IMR-90 (cell line): ENCODE measurements at regions not wholly inside any gene's neighbourhood (a gene's known extent, or its start where the extent isn't known, plus 50 kb on each side); places are given as distances from the start of the nearest gene placed in this dataset.
A peak's percentile ranks its signal among the peaks of the same experiment; 100 is the strongest.

Source experiments
- ATAC-seq: fragments of 200-7000 bp; cut with Tn5 transposase; 2 replicates; pipeline ENCODE4 v1.9.1; 2020; ENCODE audit warnings: low read depth, mild to moderate bottlenecking, moderate library complexity
- BruUV-seq: library from RNA; stranded (reverse); fragments of 400-500 nt; replicated peaks from 2 replicates; lab custom pipeline; 2021; lab: Mats Ljungman, UMichigan
- CTCF ChIA-PET: fragments of 300-600 bp; formaldehyde crosslinking; extraction: SDS; loops from one replicate; lab custom pipeline; 2021; ENCODE audit warnings: antibody characterized with exemption; lab: Yijun Ruan, JAX
- POLR2A ChIA-PET: fragments of 300-600 bp; sonication (Branson Sonifier 250); formaldehyde crosslinking; loops from one replicate; lab custom pipeline; 2022; ENCODE audit warnings: antibody characterized with exemption; ENCODE audit not compliant: unreplicated experiment; lab: Charles Lee
- DNase-seq: peaks from one replicate; pipeline ENCODE4 v3.0.0; 2013
- H2AFZ ChIP-seq: replicated peaks from 2 replicates; pipeline ENCODE3; 2013; ENCODE audit warnings: low read length, mild to moderate bottlenecking; ENCODE audit not compliant: poor library complexity
- H2AK5ac ChIP-seq: 2 replicates; pipeline ENCODE4 v1.6.1; 2013; ENCODE audit warnings: low read depth, low read length, inconsistent platforms
- H2AK9ac ChIP-seq: replicated peaks from 2 replicates; pipeline ENCODE3; 2013; ENCODE audit warnings: mild to moderate bottlenecking, low read depth, low read length, moderate library complexity; ENCODE audit not compliant: poor library complexity
- H2BK120ac ChIP-seq: 2 replicates; pipeline ENCODE4 v1.6.1; 2013; ENCODE audit warnings: low read depth, low read length, inconsistent platforms
- H2BK15ac ChIP-seq: 3 replicates; pipeline ENCODE4 v1.6.1; 2013; ENCODE audit warnings: low read depth, low read length, inconsistent platforms
- H2BK20ac ChIP-seq: 2 replicates; pipeline ENCODE4 v1.6.1; 2013; ENCODE audit warnings: low read depth, mild to moderate bottlenecking, inconsistent platforms, low read length, moderate library complexity
- H2BK5ac ChIP-seq: 2 replicates; pipeline ENCODE4 v1.6.1; 2013; ENCODE audit warnings: mild to moderate bottlenecking, low read depth, low read length, inconsistent platforms; ENCODE audit not compliant: poor library complexity, severe bottlenecking
- H3K14ac ChIP-seq: replicated peaks from 2 replicates; pipeline ENCODE4 v1.6.1; 2013; ENCODE audit warnings: low read depth, low read length, inconsistent platforms
- H3K18ac ChIP-seq: 2 replicates; pipeline ENCODE4 v1.6.1; 2013; ENCODE audit warnings: low read depth, low read length, control low read depth
- H3K23ac ChIP-seq: 2 replicates; pipeline ENCODE4 v1.6.1; 2013; ENCODE audit warnings: low read depth, low read length, inconsistent platforms
- H3K27ac ChIP-seq: 2 replicates; pipeline ENCODE4 v1.5.1; 2013; ENCODE audit warnings: mild to moderate bottlenecking, control low read depth, low read length; ENCODE audit not compliant: insufficient read depth
- H3K27me3 ChIP-seq: 2 replicates; pipeline ENCODE4 v1.6.1; 2013; ENCODE audit warnings: low read length; ENCODE audit not compliant: control insufficient read depth, insufficient read depth
- H3K36me3 ChIP-seq: 2 replicates; pipeline ENCODE4 v1.6.1; 2013; ENCODE audit warnings: low read length, mixed read lengths; ENCODE audit not compliant: control insufficient read depth, insufficient read depth
- H3K4ac ChIP-seq: 2 replicates; pipeline ENCODE4 v1.6.1; 2013; ENCODE audit warnings: low read depth, low read length, inconsistent platforms
- H3K4me1 ChIP-seq: 2 replicates; pipeline ENCODE4 v1.6.1; 2013; ENCODE audit warnings: low read length, mixed read lengths; ENCODE audit not compliant: control insufficient read depth, insufficient read depth
- H3K4me2 ChIP-seq: 2 replicates; pipeline ENCODE4 v1.6.1; 2013; ENCODE audit warnings: low read depth, mild to moderate bottlenecking, control low read depth, low read length, moderate library complexity
- H3K4me3 ChIP-seq: 2 replicates; pipeline ENCODE4 v1.5.1; 2013; ENCODE audit warnings: low read depth, mild to moderate bottlenecking, control low read depth, low read length, moderate library complexity; ENCODE audit not compliant: insufficient read depth
- H3K56ac ChIP-seq: 2 replicates; pipeline ENCODE4 v1.6.1; 2013; ENCODE audit warnings: low read length, inconsistent platforms; ENCODE audit not compliant: insufficient read depth; ENCODE audit errors: extremely low read depth
- H3K79me1 ChIP-seq, 2 experiments: 2 replicates each; pipeline ENCODE4 v1.6.1; 2013; ENCODE audit warnings: low read length in 2 of 2, inconsistent platforms in 1 of 2, low read depth in 1 of 2
- H3K9ac ChIP-seq: 2 replicates; pipeline ENCODE4 v1.6.1; 2013; ENCODE audit warnings: low read depth, low read length, control low read depth
- H3K9me1 ChIP-seq: 2 replicates; pipeline ENCODE4 v1.6.1; 2013; ENCODE audit warnings: low read length, inconsistent platforms; ENCODE audit not compliant: insufficient read depth
- H3K9me3 ChIP-seq: 2 replicates; pipeline ENCODE4 v1.6.1; 2013; ENCODE audit warnings: low read length; ENCODE audit not compliant: control insufficient read depth, insufficient read depth
- H4K20me1 ChIP-seq: 2 replicates; pipeline ENCODE4 v1.6.1; 2013; ENCODE audit warnings: low read length, inconsistent platforms; ENCODE audit not compliant: insufficient read depth
- H4K5ac ChIP-seq: 2 replicates; pipeline ENCODE4 v1.6.1; 2013; ENCODE audit warnings: mild to moderate bottlenecking, low read depth, low read length, control low read depth
- H4K8ac ChIP-seq, 2 experiments: 2 replicates each; pipeline ENCODE4 v1.6.1; 2013; ENCODE audit warnings: low read depth in 2 of 2, low read length in 2 of 2, control low read depth in 1 of 2, inconsistent platforms in 1 of 2
- H4K91ac ChIP-seq: 2 replicates; pipeline ENCODE4 v1.6.1; 2013; ENCODE audit warnings: low read depth, low read length, inconsistent platforms; ENCODE audit not compliant: insufficient read depth
- MAFK ChIP-seq: IDR thresholded peaks from 2 replicates; pipeline ENCODE4 v1.6.1; 2012; ENCODE audit warnings: low read depth, low read length, improper control_type of control experiment
- NFE2L2 ChIP-seq: fragments of 150-350 bp; IDR thresholded peaks from 2 replicates; pipeline ENCODE4 v1.6.1; 2016; ENCODE audit warnings: low read depth, mild to moderate bottlenecking, low read length
- SMC3 ChIP-seq: fragments of 150-350 bp; IDR thresholded peaks from 2 replicates; pipeline ENCODE4 v1.6.1; 2016; ENCODE audit warnings: low read depth, mild to moderate bottlenecking, antibody characterized with exemption, low read length, moderate library complexity
- WGBS, 2 experiments: methylation state at CpG; one replicate each; pipeline versions ENCODE4 v1.1.5 to v1.1.7; 2013; ENCODE audit warnings: missing lambda C conversion rate in 2 of 2; ENCODE audit not compliant: insufficient read length in 1 of 2; ENCODE audit errors: extremely low coverage in 2 of 2; 5-methylcytosine and 5-hydroxymethylcytosine counted together
- dilution Hi-C: fragments of 300-500 bp; cut with HindIII; formaldehyde crosslinking; loops from one replicate; pipeline ENCODE4 v1.14.3; 2018; ENCODE audit warnings: low sequenced_read_pairs; ENCODE audit not compliant: unreplicated experiment
- in situ Hi-C: fragments of 300-500 bp; cut with MboI; formaldehyde crosslinking; loops from 3 replicates; pipeline ENCODE4 v1.14.3; 2019; ENCODE audit warnings: low sequenced_read_pairs, inconsistent platforms, mixed read lengths
- intact Hi-C: fragments of 100-400 bp; cut with micrococcal nuclease; formaldehyde crosslinking; loops from 2 replicates; pipeline ENCODE4 v1.10.0; 2022

DNA sequence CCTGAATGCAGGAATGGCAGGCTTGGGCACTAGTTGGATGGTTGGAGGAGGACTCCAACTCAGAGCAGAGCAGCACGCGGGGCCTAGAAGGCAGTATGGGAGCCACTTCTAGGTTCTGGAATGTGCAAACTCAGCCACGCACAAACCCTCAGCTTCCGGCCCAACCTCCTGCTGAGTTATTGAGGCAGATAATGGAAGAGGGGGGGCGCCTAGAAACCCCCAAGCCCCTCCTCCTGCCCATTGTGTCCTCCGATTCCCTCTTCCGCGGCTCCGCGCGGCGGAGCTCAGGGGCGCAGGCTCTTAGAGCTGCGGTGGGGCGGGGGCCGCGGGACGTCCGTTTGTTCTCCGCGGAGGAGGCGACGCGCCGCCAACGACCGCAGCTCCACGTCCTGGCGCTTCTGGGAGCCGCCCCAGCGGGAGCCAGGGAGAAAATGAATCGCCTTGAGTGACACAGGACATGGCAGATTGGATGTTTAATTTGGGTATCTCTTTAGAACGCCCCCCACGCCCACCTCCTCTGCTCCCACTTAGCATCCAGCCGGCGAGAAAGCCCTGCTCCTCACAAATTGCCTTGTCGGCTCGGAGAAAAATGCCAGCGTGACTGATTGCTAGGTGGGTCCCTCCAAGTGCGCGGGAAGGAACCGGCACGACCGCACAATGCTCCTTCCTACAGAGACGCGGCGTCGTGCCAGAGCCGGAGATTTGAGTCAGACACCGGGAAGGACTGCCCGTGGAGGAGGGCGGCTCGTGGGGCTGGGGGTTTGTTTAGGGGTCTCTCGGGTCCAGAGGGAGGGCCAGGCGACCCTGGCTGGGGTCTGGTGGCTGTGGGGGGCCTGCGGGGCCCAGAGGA, 144.6 kb downstream of the NECTIN1 start:
- H3K18ac ChIP-seq: no peak overlapping the region; the same call in 1 of the 2 replicates
- H2BK5ac ChIP-seq: no peak overlapping the region
- H4K20me1 ChIP-seq: no peaks in the 10 kb centered on the region
- no peaks in the 10 kb centered on the region for H3K79me1 ChIP-seq
- no peaks in the 10 kb centered on the region for H3K4me1 ChIP-seq
- H3K9me1 ChIP-seq: no peaks in the 10 kb centered on the region
- H2BK20ac ChIP-seq: no peak overlapping the region; the same call in 1 of the 2 replicates
- WGBS, 2 experiments: 1% methylated on average over 21 of the region's 56 CpGs; no CpG with 5 or more reads in 1 of the 2 experiments
- H2AFZ ChIP-seq: peak overlapping the region; percentile 90
- H3K36me3 ChIP-seq: no peaks in the 10 kb centered on the region
- ATAC-seq (peak; percentile 85), DNase-seq (peak; percentile 63)
- H2AK5ac ChIP-seq: no peak overlapping the region
- H3K23ac ChIP-seq: 0 out of 2 replicates have a peak overlapping the region, but pooled peaks have one; percentile 17
- H3K4me2 ChIP-seq: peak overlapping the region; percentile 67
- H3K4me3 ChIP-seq: peak overlapping the region; percentile 37
- dilution Hi-C loops (no loop called here), intact Hi-C loops (no loop called here), in situ Hi-C loops (no loop called here)
- ChIA-PET POLR2A (interaction anchor here (0.7 kb wide), 1 partner anchor 9 kb away, joined by 4 read pairs; no protein-coding TSS in a partner anchor), CTCF (interaction anchor here (0.6 to 1.1 kb wide), 2 partner anchors 10 to 205 kb away, joined by 4 read pairs; no protein-coding TSS in a partner anchor)
- 0 out of 2 replicates have a peak, but pooled peaks have one; percentile 10 for TF ChIP-seq SMC3
- no peak for TF ChIP-seq NFE2L2
- TF ChIP-seq MAFK: peak; percentile 41; the same call in 1 of the 2 replicates
- no TSS peak for BruUV-seq
- H2AK9ac ChIP-seq: peak overlapping the region; percentile 77
- H3K56ac ChIP-seq: no peak overlapping the region
- peaks cover 23% of the 10 kb centered on the region for H3K27me3 ChIP-seq
- H3K14ac ChIP-seq: 0 out of 2 replicates have a peak overlapping the region, but pooled peaks have one; percentile 14
- H4K5ac ChIP-seq: no peak overlapping the region
- H3K27ac ChIP-seq: peak overlapping the region; percentile 5; the same call in 1 of the 2 replicates
- peaks cover 4% of the 10 kb centered on the region for H3K9me3 ChIP-seq
- H2BK15ac ChIP-seq: no peak overlapping the region
- H4K91ac ChIP-seq: peak overlapping the region; percentile 48; the same call in 1 of the 2 replicates
- peak overlapping the region; percentile 16 for H2BK120ac ChIP-seq
- H3K9ac ChIP-seq: 0 out of 2 replicates have a peak overlapping the region, but pooled peaks have one; percentile 12
- peak overlapping the region; percentile 62 for H3K4ac ChIP-seq
- H4K8ac ChIP-seq: peak overlapping the region in 1 of 2 experiments; percentile 73; a peak in 2 of 4 replicates
